Hematopoietic multipotent progenitor cell treated with erythropoietin and hydrocortisone succinate and interleukin-3 and kit ligand, for 6 days (in vitro differentiated cells): ENCODE measurements at regions not wholly inside any gene's neighbourhood (a gene's known extent, or its start where the extent isn't known, plus 50 kb on each side); places are given as distances from the start of the nearest gene placed in this dataset.
"Not testable (repeated sequence)": the region's sequence is repeated elsewhere in the genome, so short reads cannot be mapped to it uniquely, and the experiment has no call there.

Source experiments
- DNase-seq: peaks from one replicate; pipeline ENCODE4 v3.0.0-alpha.2; 2015

DNA sequence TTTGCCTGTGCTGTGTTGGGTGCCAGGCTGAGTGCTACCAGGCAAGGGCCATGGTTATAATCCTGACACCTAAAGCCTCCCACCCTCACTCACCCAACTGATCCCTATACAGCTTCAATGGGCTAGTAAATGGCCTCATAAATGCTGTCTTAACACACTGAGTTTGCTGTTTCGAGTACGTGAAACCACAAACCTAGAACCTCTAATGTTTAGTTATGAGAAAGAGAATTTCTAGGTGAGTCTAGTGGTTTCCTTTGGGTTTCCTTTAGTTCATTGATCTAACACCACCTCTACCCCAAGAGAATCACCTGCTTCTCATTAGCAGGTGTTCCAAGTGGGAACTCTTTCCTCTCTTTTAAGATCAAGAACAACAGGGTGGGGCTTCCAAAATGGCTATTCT lies 172.0 kb downstream of the MC4R start:
- DNase-seq = no peak

DNA sequence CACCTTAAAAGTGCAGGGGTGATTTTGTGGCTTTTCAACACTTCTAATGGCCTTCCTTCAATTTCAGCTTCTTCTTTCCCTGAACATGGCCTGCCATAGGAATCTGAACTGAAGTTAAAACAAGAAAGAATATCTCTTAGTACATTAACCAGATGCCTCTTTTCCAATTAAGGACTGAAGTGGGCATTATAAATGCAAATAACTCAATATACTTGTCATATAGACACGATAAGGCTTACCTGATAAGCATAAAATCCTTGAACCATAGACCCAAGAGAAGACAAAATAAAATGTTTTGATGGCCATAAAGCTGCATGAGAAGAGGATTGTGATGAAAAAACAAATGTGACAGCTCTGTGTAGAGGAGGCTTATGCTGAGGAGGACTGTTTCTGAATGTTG lies 173.1 kb downstream of the MC4R start:
- DNase-seq = no peak

DNA sequence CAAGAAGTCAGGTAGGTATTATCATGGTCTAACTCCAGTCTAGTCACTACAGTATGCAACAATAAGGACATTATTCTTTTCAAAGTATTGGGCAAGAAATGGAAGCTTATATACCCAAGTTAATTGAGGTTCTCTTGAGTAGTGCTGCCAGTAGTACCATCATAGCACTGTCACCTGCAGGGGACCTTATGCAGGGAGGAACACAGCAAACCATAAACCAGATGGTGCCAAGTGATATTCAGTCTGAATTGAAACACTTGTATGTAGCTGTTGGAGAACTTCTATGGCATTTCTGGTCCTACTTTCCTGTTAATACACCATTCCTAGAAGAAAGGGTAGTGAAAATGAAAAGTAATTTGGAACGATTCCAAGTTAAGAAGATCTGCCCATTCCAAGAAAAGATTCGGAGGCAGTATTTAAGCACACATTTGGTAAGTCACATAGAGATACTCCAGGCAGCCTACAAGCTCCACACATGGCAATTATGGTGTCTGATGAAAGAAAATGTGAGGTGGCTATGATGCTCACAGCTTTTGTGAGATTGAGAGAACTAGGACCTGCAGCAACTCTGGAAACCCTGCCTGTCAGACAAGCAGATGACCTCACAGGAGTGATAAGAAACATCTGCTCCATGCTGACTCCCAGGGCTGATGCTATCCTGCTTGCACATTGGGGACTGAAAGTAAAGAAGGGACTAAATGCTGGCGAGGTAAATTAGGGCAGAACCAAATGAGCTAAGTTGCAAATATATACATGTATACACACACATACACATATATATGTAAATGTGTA lies 174.7 kb downstream of the MC4R start:
- peak; percentile 36 for DNase-seq

DNA sequence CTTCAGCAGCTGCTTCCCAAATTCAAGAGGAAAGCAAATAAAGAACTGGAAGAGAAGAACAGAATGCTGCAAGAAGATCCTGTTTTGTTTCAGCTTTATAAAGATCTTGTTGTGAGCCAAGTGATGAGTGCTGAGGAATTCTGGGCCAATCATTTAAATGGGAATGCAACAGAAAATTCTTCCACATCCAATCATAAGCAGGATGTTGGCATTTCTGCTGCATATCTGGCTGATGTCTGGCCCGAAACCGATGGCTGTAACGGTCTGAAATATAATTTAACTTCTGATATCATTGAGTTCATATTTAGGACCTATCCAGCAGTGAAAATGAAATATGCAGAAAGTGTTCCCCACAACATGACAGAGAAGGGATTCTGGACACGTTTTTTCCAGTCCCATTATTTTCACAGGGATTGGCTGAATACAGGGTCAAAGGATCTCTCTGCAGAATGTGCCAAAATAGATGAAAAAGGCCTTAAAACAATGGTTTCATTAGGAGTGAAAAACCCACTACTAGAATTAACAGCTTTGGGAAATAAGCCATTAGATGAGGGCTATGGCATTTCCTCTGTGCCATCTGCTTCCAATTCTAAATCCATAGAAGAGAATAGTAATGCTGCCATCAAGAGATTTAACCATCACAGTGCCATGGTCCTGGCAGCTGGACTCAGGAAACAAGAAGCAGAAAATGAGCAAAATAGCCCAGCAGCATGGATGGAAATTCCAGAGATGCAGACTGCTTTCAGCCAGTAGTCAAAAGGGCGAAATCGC lies 175.6 kb downstream of the MC4R start:
- DNase-seq = no peak

DNA sequence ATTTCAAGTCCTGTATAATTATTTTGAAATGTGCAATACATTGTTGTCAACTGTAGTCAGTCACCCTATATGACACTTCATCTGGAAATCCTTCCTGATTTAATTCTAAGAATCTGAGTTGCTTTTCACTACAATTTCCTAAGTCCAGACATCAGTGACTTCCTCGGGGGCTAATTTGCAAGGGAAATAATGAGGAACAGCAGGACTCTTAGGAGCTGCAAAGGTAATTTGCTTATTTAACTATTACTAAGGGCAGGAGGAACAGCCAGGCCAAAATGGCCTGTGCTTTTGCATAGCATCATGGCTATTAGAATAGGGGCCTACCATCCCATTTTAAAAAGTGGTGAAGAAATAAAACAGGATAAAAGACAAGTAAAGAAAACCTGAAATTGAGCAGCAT lies 178.8 kb downstream of the MC4R start:
- DNase-seq = no peak

DNA sequence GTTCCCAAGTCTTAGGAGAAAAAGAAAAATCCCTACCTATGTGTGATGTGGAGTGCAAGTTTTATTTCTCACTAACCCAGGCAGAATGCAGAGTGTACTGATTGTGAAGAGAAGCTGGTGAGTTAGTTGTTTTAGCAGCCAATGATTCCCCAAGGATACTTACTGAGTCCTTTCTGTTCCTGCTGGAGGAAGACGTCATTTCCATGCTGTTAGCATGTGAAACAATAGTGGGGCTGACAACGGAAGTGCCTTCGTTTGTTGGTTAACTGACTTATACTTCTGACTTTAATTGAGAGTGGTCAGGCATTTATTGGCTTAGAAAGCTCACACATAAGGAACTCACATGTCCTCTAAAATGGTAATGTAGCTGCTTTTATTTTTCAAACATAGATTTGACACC lies 180.6 kb downstream of the MC4R start:
- DNase-seq = no peak

DNA sequence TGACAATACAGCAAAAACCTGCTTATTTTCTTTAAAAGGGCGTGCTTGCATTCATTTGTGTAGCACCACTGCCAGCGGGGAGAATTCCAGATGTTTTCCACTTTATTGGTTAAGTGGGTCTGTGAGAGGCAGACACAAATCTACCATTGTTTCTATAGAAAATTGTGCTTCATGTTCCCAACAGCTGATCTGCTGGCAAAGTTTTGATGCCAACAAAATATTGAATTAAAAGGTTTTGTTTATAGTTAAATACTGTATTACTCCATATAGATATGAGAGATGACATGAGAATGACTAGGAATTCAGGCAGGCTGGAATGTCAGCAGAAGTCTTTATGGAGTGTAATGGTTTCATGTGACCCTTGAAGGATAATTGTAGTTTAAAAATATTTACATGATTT lies 182.7 kb downstream of the MC4R start:
- DNase-seq = no peak

DNA sequence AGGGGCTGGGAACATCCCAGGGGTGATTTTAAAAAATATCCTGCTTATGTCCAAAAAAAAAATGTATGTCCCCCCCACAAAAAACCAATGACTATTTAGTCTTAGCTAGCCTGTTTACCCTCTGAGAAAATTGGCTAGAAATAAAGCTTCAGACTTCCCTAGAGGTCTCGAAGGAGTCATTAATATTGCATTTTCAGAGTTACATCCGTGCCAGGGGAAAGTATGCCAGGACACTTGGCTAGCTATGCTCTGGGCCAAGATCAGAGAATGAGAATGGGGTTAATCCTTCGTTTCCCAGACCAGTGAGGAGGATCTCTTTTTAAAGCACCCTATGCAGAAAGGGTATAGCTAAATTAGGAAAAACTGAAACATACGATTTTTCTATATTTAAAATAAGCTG lies 183.6 kb downstream of the MC4R start:
- no peak for DNase-seq

DNA sequence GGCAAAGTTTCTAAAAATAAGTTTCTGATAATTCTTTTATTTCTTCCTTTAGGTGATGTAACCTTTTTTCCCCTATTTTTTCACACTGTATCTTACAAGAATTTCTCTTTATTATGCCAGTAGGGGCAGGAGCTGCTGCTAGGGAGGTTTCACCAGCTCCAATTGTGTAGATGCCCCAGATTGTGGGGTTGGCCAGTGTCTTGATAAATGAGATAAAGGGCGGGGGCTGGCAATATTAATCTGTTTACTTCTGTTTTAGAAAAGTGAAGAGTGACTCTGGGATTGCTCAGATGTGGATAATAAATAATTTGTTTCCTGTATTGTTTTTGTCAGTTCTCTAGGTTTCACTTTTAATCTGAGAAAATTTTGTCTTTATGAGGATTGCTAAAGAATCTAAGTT lies 190.4 kb downstream of the MC4R start:
- peak; percentile 30 for DNase-seq

DNA sequence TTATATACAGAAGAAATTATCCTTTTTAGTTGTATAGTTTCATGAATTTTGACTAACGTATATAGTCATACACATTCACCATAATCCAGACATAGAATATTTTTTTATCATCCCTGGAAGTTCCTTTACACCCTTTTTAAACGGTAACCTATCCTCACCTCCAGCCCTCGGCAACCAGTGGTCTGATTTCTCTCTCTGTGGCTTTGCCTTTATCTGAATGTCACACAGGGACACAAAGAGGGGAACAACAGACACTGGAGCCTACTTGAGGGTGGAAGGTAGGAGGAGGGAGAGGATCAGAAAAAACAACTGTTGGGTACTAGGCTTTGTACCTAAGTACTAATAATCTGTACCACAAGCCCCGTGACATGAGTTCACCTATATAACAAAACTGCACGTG lies 191.9 kb downstream of the MC4R start:
- peak; percentile 57 for DNase-seq

DNA sequence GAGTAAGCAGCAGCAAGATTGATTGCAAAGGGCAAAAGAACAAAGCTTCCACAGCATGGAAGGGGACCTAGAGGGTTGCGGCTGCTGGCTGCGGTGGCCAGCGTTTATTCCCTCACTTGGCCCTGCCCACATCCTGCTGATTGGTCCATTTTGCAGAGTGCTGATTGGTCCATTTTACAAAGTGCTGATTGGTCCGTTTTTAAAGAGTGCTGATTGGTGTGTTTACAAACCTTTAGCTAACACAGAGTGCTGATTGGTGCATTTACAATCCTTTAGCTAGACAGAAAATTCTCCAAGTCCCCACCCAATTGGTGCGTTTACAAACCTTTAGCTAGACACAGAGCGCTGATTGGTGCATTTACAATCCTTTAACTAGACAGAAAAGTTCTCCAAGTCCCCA lies 194.4 kb downstream of the MC4R start:
- not testable (repeated sequence) for DNase-seq

DNA sequence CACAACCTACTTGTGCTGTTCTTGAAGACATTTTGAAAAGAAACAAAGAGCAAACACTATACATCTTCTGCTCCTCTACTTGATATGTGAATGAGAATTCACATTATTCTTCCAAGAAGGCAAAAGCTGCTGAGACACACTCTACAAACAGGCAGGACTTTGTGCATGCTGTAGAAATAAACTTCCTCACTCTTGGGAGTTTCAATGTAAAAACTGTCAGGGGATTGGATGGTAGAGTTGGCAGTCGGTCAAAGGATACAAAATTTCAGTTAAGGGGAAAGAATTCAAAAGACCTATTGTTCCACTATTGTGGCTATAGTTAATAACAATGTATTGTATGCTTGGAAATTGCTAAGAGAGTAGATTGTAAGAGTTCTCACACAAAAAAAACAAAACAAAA lies 196.3 kb downstream of the MC4R start:
- no peak for DNase-seq

DNA sequence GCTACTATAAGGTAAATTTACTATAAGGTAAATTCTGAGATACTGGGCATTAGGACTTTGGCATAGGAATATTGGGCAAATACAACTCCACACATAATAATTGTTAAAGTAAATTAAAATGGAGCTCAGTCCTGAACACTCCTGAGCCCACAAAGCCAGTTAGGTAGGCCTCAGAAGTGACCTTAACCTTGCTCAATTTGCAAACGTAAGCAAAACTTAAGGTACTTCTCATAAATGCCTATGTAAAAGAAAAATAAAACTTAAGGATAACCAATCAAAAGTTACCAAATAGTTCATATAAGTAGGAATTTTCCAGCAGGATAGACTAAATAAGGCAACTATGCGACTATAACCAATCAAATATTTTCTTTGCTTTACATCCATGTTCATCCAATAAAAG lies 197.7 kb downstream of the MC4R start:
- no peak for DNase-seq

DNA sequence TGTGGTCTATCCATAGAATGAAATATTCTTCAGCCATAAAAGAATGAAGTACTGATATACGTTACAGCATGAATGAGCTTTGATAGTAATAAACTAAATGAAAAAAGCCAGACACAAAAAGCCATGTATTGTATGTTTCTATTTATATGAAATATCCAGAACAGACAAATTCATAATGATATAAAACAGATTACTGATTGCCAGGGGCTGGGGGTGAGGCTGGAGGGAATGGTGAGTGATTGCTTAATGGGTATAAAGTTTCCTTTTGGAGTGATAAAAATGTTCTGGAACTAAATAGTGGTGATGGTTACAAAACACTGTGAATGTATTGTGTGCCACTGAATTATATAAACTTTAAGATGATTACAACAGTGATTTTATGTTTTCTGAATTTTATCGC lies 200.5 kb downstream of the MC4R start:
- DNase-seq = no peak

DNA sequence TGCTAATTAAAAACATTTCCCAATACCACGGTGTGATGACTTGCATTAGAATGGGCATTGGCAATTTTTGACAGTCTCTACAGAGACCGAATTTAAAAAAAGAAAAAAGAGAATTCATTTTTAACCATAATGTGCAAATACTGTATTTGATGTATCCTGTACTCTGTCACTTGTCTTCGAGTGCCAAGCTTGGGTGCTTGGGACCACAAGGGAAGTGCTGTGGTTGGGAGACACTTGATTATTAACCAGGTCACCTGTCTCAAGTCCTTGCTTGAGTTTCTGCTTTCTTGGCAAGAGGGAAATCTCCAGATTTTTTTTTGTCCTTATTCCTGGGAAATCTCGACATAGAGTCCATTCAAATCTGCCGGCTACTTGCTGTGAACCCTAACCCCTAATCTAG lies 209.0 kb downstream of the MC4R start:
- no peak for DNase-seq

DNA sequence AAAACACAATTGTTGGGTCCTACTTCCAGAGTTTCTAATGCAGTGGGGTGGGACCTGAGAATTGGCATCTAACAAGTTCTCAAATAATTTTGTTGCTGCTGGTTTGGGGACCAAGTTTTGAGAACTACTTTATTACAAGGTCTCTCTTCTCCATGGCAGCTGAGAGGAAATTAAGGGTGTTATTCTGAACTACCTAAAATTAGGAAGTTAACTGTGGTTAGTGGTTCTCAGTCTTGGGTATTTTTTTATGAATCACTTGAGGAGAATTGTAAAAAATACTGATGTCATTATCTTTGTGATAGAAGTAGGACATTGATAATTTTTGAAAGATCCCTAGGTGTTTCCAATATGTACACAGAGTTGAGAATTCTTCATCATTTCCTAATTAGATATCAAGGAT lies 210.2 kb downstream of the MC4R start:
- DNase-seq = no peak

DNA sequence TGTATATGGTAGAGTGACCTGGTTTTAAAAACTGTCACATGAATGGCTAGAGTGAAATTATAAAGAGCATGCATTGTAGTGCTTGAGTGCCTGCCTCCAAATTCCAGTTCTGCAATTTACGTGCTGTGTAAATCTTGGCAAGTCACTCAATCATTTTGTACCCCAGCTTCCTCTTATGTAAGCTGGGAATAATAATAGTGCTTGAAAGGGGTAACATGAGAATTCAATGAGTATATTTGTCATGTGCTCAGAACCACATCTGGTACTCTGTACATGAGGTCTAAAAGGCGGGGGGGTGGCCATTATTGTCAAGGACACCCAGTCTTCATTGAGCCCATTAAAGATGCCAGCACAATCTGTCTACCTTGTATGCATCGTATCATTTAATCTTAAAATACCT lies 214.8 kb downstream of the MC4R start:
- no peak for DNase-seq

DNA sequence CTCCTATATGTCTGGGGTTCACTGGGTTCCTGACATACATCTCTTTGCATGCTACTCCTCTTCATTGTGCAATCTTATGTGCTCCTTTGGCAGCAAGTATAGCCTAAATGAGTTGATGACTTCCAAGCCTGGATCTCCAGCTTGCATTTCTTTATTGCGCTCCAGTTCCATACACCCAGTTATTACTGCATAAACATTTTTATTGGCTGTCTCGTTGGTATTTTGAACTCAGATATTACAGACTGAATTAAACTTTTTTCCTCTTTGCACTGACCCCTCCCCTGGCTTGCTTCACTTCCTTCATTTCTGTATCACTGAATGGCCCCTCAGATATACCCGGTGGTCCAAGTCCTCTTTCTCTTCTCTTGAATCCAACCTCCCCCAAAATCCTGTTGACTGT lies 219.2 kb downstream of the MC4R start:
- no peak for DNase-seq

DNA sequence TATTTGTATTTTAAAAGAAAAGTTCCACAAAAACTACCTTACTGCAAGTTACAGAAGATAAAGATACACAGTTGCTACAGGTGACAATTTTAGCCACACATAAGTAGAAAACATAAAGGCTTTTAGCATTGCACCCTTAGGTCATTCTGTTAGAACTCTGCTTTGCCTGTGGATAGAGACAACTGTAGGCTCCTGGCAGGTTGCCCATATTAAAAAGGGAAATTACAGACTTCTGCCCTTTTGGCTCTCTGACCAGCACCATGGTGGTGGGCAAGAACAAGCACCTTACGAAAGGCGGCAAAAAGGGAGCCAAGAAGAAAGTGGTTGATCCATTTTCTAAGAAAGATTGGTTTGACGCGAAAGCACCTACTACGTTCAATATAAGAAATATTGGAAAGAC lies 223.3 kb downstream of the MC4R start:
- DNase-seq = peak; percentile 46

DNA sequence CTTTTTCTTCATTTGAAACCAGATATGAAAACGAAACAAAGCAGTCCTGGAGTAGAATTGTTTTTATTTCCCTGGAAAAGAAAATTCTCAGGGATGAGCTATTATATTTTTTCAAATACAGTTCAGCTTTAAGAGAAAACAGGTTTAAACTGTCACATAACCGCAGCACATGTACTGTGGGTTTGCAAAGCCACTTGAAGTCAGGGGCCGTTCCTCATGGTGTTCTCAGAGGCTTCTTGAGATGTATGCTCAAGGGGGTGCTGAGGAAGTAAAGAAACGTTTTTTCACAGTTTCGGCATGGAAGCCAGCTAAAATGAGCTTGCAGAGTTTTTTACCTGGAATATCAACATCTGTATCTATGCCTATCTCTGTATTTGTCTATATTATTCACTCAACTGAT lies 225.3 kb downstream of the MC4R start:
- peak; percentile 64 for DNase-seq

DNA sequence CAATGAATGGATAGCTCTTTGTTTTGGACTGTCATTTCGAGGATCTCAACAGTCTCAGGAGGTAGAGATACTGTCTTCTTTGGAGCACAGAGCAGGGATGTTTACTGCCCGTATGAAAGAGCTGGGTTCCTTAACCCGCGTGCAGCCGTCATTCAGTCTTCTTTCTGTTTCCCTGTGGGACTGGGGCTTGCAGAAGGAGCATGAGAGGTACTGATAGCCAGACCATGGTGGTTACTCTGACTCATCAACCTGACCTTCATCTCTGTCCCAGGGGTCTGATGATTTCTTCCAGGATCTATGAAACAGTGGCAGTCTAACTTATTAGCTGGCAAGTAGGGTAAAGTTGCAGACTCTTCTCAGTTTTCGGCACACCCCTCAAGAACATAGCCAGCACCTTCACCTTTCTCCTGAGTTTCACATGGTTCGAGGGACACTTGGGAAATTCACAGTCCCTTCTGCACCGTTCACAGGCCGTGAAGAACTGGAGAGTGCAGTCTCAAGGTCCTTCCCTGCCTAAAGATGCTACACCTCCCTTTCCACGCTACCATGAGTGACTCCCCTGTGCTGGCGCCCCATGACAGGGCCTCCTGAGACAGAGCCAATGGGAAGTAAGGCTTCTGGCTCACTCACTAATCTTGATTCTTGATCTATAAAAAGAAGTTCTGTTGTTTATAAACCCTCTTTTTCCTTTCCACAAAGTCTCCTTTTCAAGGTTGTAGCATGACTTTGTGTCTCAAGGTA lies 226.2 kb downstream of the MC4R start:
- DNase-seq = peak; percentile 41

DNA sequence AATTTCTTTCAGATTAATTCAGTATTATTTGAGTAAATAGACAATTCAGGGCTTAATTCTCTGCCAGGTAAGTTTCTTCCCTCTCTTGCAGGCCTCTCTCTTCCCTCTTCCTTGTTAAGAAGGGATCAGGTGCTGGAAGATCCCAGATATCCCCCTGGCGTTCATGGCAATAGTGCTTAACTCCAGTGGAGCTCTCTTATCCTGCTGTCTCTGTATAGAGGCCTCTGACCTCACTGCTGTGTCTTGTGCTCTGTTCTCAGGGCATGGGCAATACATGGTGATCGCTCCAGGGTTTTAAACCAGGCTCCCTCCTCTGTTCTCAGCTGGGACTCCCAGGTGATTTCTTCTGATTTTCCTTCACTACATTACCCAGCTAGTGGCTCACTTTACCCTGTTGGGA lies 226.8 kb downstream of the MC4R start:
- DNase-seq = no peak

DNA sequence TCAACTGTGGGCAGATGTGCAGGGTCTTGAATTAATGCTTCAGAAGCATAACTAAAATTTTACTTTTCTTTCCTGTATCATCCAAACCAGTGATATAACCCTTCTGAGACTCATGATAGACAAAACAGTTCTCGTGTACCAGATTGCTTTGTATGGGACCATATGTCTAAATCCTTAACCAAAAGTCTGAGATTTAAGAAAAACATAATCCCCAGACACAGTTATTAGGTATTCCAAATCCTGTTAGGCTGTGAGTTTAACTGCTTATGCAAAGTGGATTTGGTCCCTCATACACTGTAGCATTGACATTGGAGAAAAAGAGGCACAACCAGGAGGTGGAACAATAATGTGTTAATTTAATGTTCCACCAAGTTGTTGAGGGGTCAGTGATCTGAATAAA lies 235.0 kb downstream of the PMAIP1 start:
- no peak for DNase-seq

DNA sequence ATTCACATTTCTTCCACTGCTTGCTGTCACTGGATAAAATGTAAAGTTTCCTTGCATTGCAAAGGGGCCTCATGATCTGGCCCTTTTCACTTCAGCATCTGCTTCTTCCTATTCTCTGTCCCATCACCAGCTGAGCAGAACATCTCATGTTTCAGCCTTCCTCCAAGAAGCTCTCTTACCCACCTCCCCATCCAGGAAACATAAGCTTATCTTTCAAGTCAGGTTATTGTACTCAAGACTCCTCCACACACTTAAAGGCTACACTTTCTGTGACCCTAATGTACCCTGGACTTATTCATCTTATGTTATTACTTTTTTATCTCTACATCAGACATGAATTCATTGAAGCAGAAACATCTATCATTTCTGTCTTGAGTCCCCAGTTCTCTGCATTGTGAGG lies 230.5 kb downstream of the PMAIP1 start:
- DNase-seq = no peak
